NCI-H2107 treated with DMSO at 0.1 percent for 48 hours (cell line): ENCODE measurements at regions not wholly inside any gene's neighbourhood (a gene's known extent, or its start where the extent isn't known, plus 50 kb on each side); places are given as distances from the start of the nearest gene placed in this dataset.
"Not testable (repeated sequence)": the region's sequence is repeated elsewhere in the genome, so short reads cannot be mapped to it uniquely, and the experiment has no call there.

ENCODE experiments used
- DNase-seq: peaks from one replicate; lab custom pipeline; 2025; ENCODE audit not compliant: unreplicated experiment; lab: John Stamatoyannopoulos, UW

DNA sequence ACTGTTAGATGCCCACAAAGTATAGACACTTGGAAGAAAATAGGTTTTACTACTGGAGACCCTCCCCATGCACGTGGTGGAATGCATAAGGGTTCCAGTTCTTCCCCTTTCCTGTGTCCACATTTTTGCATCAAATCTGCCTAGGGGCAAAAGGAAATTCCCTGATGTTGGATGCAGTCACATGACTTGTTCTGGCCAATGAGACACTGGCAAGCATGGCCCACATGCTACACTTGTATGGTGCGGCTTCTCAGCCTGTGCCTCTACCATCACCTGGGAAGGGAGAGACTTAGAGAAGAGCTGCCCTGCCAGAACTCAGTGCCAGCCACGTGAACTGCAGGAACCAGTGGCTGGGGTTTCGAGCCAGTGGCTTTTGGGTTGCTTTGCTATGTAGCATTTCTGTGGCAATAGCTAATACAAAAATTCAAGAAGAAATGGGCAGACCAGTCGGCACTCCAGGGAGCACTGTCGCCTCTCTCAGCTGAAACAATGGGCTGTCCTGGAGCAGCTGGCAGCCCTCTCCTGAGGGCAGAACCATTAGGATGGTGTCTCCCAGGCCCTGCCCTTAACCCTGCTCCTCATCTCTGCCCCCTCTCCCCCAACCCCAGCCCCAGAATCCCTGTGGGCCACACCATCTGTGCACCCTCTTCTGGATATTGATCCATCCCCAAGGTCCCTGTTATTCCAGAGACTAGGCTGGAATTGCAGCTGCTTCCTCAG, 634.0 kb downstream of the UQCRFS1 start:
- no peak for DNase-seq

DNA sequence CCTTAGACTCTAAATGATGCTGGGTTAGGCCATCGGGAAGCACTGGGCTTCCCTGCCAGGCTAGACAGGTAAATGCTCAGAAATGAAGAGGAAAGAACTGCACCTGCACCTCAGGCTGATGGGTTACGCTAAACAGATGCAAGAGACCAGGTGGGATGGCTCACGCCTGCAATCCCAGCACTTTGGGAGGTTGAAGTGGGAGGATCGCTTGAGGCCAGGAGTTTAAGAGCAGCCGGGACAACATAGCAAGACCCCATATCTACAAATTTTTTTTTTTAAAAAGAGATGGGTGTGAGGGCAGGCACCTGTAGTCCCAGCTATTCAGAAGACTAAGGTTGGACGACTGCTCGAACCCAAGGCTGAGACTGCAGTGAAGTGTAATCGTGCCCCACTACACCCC, 634.7 kb downstream of the UQCRFS1 start:
- no peak for DNase-seq

DNA sequence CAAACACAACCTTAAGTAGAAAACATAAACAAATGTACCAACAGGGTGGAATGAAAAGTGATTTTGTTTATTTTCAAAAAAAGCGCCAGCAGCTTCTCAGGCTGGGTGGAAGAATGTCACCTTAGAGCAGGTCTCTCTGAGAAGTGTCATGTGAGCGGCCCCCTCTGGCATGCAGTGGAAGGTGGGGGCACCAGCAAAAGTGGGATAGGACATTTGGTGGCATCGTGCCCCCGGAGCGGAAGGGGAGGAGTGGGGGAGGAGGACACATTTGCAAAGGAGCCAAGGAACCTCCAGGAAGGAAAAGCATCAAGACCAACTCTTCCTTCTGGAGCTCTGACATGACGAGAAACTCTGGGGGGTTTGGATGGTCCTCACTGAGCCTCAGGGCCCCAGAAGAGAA, 635.3 kb downstream of the UQCRFS1 start:
- no peak for DNase-seq

DNA sequence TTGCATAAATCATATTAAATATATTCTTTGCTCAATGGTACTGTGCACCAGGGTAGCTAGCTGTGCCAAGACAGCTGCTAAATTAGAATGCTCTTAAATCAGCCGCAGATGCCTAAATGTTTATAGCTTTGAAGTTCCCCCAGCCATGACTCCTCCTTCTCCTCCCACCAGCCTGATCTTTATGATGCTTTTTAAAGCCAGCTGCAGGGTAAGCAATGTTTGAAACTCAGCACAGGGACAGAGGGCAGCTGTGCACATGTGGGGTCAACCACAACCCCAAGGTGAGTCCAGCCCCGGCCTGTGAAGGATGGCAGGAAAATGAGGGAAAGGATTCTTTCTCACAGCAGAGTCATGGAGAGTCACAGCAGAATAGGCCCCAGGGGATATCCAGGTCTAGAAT, 635.7 kb downstream of the UQCRFS1 start:
- no peak for DNase-seq

GRCh38 chr19:28575816-28576215, 637.1 kb downstream of the UQCRFS1 start:
- DNase-seq: no peak

DNA sequence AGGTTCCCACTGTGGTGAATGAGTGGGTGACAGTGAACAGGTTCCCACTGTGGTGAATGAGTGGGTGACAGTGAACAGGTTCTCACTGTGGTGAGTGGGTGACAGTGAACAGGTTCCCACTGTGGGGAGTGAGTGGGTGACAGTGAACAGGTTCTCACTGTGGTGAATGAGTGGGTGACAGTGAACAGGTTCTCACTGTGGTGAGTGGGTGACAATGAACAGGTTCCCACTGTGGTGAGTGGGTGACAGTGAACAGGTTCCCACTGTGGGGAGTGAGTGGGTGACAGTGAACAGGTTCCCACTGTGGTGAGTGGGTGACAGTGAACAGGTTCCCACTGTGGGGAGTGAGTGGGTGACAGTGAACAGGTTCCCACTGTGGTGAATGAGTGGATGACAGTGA, 637.6 kb downstream of the UQCRFS1 start:
- DNase-seq: not testable (repeated sequence)

- no peak for DNase-seq
These were observed 638.7 kb downstream of the UQCRFS1 start for GRCh38 chr19:28574212-28574611.

DNA sequence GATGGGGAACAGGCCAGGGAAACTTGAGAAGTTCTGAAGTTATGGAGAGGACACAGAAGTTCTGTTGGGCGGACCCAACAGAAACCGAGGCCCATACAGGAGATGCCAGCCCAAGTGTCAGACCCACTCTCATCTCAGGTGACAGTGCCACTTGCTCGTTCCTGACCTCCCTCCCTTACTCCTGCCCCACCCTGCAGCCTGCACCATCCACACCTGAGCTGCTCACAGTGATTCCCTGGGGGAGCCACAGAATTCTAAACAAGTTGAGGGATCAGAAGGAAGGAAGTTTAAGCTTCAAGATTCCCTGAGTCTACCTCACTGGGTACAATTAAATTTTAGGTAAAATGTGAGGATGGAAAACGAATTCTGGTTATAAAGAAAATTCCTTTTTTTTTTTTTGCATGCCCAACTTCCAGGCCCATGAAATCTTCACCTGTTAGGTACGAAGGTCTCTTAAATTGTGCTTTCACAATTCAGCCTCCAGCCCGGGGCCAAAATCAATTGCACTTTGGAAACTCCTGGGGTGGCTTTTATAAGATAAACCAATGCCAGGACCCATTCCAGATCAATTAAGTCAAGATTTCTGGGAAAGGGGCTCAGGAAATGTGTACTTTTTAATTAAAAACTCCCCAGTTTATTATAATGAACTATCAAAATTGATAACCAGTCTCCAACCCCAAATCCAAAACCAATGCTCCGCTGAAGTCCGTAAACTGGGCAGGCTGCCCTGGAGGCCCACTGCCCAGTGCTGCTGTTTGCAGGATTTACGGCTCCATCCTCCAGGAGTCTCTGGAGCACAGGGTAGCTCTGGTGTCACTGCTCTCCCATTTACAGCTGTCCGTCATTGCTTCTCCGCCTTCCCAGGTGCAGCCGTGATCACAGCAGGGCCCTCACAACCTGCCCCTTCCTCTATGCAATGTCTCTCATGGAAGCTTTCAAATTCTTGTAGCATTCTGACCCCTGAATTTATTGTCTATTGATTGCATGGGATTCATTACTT, 643.5 kb downstream of the UQCRFS1 start:
- no peak for DNase-seq

GRCh38 chr19:28567834-28568233, 645.1 kb downstream of the UQCRFS1 start:
- no peak for DNase-seq

- DNase-seq: no peak
These were observed 648.7 kb downstream of the UQCRFS1 start for GRCh38 chr19:28563964-28564921.

- DNase-seq: no peak
These were observed 652.2 kb downstream of the UQCRFS1 start for GRCh38 chr19:28560786-28561185.

DNA sequence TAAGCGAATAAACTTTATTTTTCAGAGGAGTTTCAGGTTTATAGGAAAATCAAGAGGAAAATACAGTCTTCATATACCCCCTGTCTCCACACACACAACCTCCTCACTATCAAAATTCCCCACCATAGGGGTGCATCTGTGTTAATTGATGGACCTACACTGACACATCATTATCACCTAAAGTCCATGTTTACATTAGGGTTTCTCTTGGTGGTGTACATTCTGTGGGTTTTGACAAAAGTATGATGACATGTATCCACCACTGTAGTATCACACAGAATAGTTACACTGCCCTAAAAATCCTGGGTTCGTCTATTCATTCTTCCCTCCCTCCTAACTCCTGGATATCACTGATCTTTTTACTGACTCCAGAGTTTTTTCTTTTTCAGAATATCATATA, 654.2 kb downstream of the UQCRFS1 start:
- DNase-seq: no peak

- no peak for DNase-seq
These were observed 656.6 kb downstream of the UQCRFS1 start for GRCh38 chr19:28556371-28556770.

DNA sequence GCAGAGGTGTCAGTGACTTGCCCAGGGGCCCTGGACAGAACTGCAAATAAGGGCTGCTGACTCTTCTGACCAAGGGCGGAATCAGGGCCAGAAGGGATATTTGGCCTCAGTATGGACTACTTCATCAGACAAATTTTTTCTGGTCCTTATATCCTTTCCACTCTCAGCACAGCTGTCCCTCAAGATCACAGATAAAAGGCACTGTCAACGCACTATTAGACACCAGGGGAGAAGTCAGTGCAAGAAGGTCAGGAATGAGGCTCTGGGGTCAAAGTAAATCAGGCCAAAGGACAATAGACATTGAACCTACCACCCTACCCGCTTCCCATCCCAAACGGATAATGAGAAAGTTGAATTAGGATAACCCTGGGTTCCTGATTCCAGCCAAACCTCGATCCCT, 657.6 kb downstream of the UQCRFS1 start:
- DNase-seq: no peak

- no peak for DNase-seq
These were observed 658.4 kb downstream of the UQCRFS1 start for GRCh38 chr19:28554321-28555091.

DNA sequence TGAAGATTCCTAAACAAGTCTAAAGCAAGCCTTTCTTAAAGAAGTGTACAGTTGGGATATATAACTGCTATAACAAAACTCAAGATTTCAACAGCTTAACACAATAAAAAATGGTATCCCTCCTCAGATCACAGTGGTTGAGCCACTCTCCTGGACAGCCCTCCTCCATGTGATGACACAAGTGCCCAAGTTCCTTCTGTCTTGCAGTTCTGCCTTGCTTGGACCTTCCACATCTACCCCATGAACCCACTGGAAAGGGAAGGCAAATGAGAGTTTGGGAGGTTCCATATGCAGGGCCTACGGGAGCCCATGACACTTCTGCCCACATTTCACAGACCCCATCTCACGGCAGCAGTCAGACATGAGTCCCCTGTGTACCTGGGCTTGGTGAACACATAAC, 659.2 kb downstream of the UQCRFS1 start:
- no peak for DNase-seq

GRCh38 chr19:28553005-28553404, 659.9 kb downstream of the UQCRFS1 start:
- DNase-seq: no peak

GRCh38 chr19:28549680-28550277, 663.2 kb downstream of the UQCRFS1 start:
- no peak for DNase-seq

GRCh38 chr19:28546148-28546685, 666.7 kb downstream of the UQCRFS1 start:
- DNase-seq: no peak

DNA sequence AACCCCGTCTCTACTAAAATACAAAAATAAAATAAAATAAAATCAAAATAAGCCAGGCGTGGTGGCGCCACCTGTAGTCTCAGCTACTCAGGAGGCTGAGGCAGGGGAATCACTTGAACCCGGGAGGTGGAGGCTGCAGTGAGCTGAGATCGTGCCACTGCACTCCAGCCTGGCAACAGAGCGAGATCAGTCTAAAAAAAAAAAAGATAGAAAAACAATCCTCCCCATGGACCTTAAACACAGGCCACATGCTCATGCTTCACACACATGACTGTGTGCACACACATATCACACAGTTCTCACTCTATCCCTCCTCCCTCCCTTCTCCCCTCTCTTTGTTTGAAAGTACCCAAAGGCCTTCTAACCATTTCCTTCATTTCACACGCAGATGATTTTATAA, 667.6 kb downstream of the UQCRFS1 start:
- DNase-seq: not testable (repeated sequence)
